ENCODE measurements at regions not wholly inside any gene's neighbourhood (a gene's known extent, or its start where the extent isn't known, plus 50 kb on each side); places are given as distances from the start of the nearest gene placed in this dataset.

- 100% methylated on average over 1 of the region's 2 CpGs; no CpG with 5 or more reads in 1 of the 2 experiments for WGBS, 2 experiments (ENCODE audit: extremely low coverage in 2 of 2, insufficient read length in 1 of 2)
Observed at GRCh38 chr12:24507827-24508226, 441.1 kb downstream of the BCAT1 start.

More at GRCh38 chr12:24507827-24508226, 441.1 kb downstream of the BCAT1 start:
- peak; percentile 19; the same call in 1 of the 2 replicates for TF ChIP-seq CEBPB (IDR thresholded peaks at IDR 0.05; ENCODE audit: low read depth, low read length)
- TF ChIP-seq RCOR1 (IDR thresholded peaks at IDR 0.05; ENCODE audit: insufficient replicate concordance, low read length): no peak
- intact Hi-C loops (cut with micrococcal nuclease): no loop called here
- Histone ChIP-seq H2BK5ac (ENCODE audit: low read depth, low read length, poor library complexity, severe bottlenecking) (no peak overlapping the region), H2AFZ (replicated peaks; ENCODE audit: low read length, poor library complexity) (no peak overlapping the region), H3K9ac (ENCODE audit: low read depth, low read length) (no peak overlapping the region), H3K4me3 (ENCODE audit: insufficient read depth, low read depth, low read length) (no peak overlapping the region), H3K4me1 (ENCODE audit: control insufficient read depth, insufficient read depth, low read length) (no peaks in the 10 kb centered on the region), H3K4me2 (ENCODE audit: low read depth, low read length) (no peak overlapping the region), H4K8ac (ENCODE audit: low read depth in 2 of 2, low read length in 2 of 2) (no peak overlapping the region), H3K4ac (ENCODE audit: low read depth, low read length) (no peak overlapping the region), H2BK120ac (ENCODE audit: low read depth, low read length) (no peak overlapping the region), H3K14ac (replicated peaks; ENCODE audit: low read depth, low read length) (no peak overlapping the region), H3K18ac (ENCODE audit: low read depth, low read length) (no peak overlapping the region), H2AK9ac (replicated peaks; ENCODE audit: low read depth, low read length, poor library complexity) (no peak overlapping the region), H3K56ac (ENCODE audit: extremely low read depth, insufficient read depth, low read length) (no peak overlapping the region), H3K9me3 (ENCODE audit: control insufficient read depth, insufficient read depth, low read length) (no peaks in the 10 kb centered on the region), H3K36me3 (ENCODE audit: control insufficient read depth, insufficient read depth, low read length) (no peaks in the 10 kb centered on the region), H3K79me1 (ENCODE audit: low read depth in 1 of 2, low read length in 2 of 2) (peaks cover 9 to 12% of the 10 kb centered on the region in 2 experiments), H3K27ac (ENCODE audit: insufficient read depth, low read length) (no peak overlapping the region), H4K91ac (ENCODE audit: insufficient read depth, low read depth, low read length) (no peak overlapping the region), H4K5ac (ENCODE audit: low read depth, low read length) (no peak overlapping the region), H2BK20ac (ENCODE audit: low read depth, low read length) (no peak overlapping the region), H3K23ac (ENCODE audit: low read depth, low read length) (no peak overlapping the region), H3K9me1 (ENCODE audit: insufficient read depth, low read length) (no peaks in the 10 kb centered on the region), H2BK15ac (ENCODE audit: low read depth, low read length) (no peak overlapping the region), H4K20me1 (ENCODE audit: insufficient read depth, low read length) (peaks cover 2% of the 10 kb centered on the region; the same call in 1 of the 2 replicates), H3K27me3 (ENCODE audit: control insufficient read depth, insufficient read depth, low read length) (no peaks in the 10 kb centered on the region), H2AK5ac (ENCODE audit: low read depth, low read length) (no peak overlapping the region)
- dilution Hi-C loops (cut with HindIII; ENCODE audit: low sequenced_read_pairs, unreplicated experiment): no loop called here
- ChIA-PET CTCF (no interaction called here), POLR2A (ENCODE audit: unreplicated experiment) (no interaction called here)
- ATAC-seq (ENCODE audit: low read depth) (no peak), DNase-seq (peak; percentile 10)
- in situ Hi-C loops (cut with MboI; ENCODE audit: low sequenced_read_pairs): no loop called here
- no TSS peak for BruUV-seq (replicated peaks)

Measured in IMR-90 (cell line).